D721Med (cell line): ENCODE measurements at regions not wholly inside any gene's neighbourhood (a gene's known extent, or its start where the extent isn't known, plus 50 kb on each side); places are given as distances from the start of the nearest gene placed in this dataset.
"Not testable (repeated sequence)": the region's sequence is repeated elsewhere in the genome, so short reads cannot be mapped to it uniquely, and the experiment has no call there.

Experiments
- DNase-seq: peaks from one replicate; pipeline ENCODE4 v3.0.0; 2011; ENCODE audit warnings: low spot score; ENCODE audit not compliant: insufficient read length
- FAIRE-seq: peaks from 2 replicates; lab custom pipeline; 2011; peaks lifted over from hg19 to GRCh38; lab: Jason Lieb, UNC
- CTCF ChIP-seq: IDR thresholded peaks from 2 replicates; pipeline ENCODE4 v1.5.1; 2012; ENCODE audit warnings: mild to moderate bottlenecking, control low read depth; ENCODE audit not compliant: insufficient read depth; ENCODE audit errors: missing control alignments

- no peak for DNase-seq
- no peak for TF ChIP-seq CTCF
- FAIRE-seq = no peak
Measured at GRCh38 chr22:11042116-11042515, 4485.9 kb upstream of the OR11H1 start.

- not testable (repeated sequence) for DNase-seq, FAIRE-seq
Measured at GRCh38 chr22:11043289-11043688, 4484.7 kb upstream of the OR11H1 start.

GRCh38 chr22:11048884-11049283 is 4479.1 kb upstream of the OR11H1 start:
- not testable (repeated sequence) for FAIRE-seq, DNase-seq

GRCh38 chr22:11050226-11050625 is 4477.8 kb upstream of the OR11H1 start:
- not testable (repeated sequence) for FAIRE-seq, DNase-seq

- not testable (repeated sequence) for FAIRE-seq, DNase-seq
Measured at GRCh38 chr22:11051401-11052112, 4476.4 kb upstream of the OR11H1 start.

- not testable (repeated sequence) for DNase-seq
Measured at GRCh38 chr22:11053403-11054344, 4474.3 kb upstream of the OR11H1 start.

GRCh38 chr22:11054681-11055080 is 4473.3 kb upstream of the OR11H1 start:
- not testable (repeated sequence) for DNase-seq, FAIRE-seq

More at GRCh38 chr22:11053403-11054344, 4474.3 kb upstream of the OR11H1 start:
- FAIRE-seq = not testable (repeated sequence)

GRCh38 chr22:11055176-11055575 is 4472.8 kb upstream of the OR11H1 start:
- FAIRE-seq, DNase-seq: not testable (repeated sequence)

GRCh38 chr22:11057955-11058547 is 4469.9 kb upstream of the OR11H1 start:
- not testable (repeated sequence) for FAIRE-seq, DNase-seq

- FAIRE-seq, DNase-seq: not testable (repeated sequence)
Measured at GRCh38 chr22:11059129-11059528, 4468.9 kb upstream of the OR11H1 start.

- DNase-seq, FAIRE-seq: not testable (repeated sequence)
Measured at GRCh38 chr22:11060797-11061196, 4467.2 kb upstream of the OR11H1 start.

GRCh38 chr22:11062534-11062933 is 4465.5 kb upstream of the OR11H1 start:
- DNase-seq, FAIRE-seq: not testable (repeated sequence)

- not testable (repeated sequence) for DNase-seq, FAIRE-seq
Measured at GRCh38 chr22:11063022-11063685, 4464.8 kb upstream of the OR11H1 start.

- DNase-seq, FAIRE-seq: not testable (repeated sequence)
Measured at GRCh38 chr22:11065210-11065609, 4462.8 kb upstream of the OR11H1 start.

GRCh38 chr22:11065876-11066457 is 4462.0 kb upstream of the OR11H1 start:
- not testable (repeated sequence) for FAIRE-seq, DNase-seq
